NCI-H774 (cell line): ENCODE measurements at regions not wholly inside any gene's neighbourhood (a gene's known extent, or its start where the extent isn't known, plus 50 kb on each side); places are given as distances from the start of the nearest gene placed in this dataset.

ENCODE experiments used
- DNase-seq: peaks from one replicate; lab custom pipeline; 2025; lab: John Stamatoyannopoulos, UW

DNA sequence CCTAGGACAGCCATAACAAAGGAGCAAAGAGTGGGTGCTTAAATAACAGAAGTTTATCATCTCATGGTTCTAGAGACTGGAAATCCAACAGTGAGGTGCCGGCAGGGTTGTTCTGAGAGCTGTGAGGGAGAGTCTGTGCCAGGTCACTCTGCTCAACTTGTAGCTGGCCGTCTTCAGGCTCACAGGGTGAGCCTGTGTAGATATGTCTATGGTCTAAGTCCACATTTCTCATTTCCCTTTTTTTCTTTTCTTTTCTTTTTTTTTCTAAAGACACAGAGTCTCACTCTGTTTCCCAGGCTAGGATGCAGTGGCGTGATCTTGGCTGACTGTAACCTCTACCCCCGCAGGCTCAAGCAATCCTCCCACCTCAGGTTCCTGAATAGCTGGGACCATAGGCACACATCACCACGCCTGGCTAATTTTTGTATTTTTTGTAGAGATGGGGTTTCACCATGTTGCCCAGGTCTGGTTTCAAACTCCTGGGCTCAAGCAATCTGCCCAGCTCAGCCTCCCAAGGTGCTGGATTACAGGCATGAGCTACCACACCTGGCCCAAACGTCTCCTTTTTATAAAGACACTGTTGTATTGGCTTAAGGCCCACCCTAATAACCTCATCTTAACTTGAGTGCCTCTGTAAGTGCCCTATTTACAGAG is 142.2 kb downstream of the SP3 start:
- DNase-seq, result no peak

GRCh38 chr2:173823543-173823939 is 141.6 kb downstream of the SP3 start:
- DNase-seq, result no peak

GRCh38 chr2:173828189-173829142 is 136.7 kb downstream of the SP3 start:
- no peak for DNase-seq

DNA sequence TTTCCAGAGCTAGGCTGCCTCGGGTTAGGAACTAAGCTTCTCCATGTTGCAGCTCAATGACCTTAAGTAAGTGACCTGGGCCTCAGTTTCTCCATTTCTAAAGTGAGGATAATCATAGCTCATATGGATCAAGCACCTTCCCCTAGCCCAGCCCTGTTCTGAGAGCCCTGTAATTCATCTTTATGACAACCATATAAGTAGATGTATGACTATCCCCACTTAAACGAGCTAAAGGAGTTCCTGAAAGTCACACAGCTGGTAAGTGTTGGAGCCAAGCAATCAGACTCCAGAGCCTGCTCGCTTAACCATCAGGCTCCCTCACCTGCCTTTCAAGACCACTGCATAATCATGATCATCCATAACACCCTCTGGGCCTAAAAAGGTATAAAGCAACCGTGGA is 135.4 kb downstream of the SP3 start:
- no peak for DNase-seq

- no peak for DNase-seq
These were observed 135.0 kb downstream of the SP3 start for GRCh38 chr2:173830170-173830569.

DNA sequence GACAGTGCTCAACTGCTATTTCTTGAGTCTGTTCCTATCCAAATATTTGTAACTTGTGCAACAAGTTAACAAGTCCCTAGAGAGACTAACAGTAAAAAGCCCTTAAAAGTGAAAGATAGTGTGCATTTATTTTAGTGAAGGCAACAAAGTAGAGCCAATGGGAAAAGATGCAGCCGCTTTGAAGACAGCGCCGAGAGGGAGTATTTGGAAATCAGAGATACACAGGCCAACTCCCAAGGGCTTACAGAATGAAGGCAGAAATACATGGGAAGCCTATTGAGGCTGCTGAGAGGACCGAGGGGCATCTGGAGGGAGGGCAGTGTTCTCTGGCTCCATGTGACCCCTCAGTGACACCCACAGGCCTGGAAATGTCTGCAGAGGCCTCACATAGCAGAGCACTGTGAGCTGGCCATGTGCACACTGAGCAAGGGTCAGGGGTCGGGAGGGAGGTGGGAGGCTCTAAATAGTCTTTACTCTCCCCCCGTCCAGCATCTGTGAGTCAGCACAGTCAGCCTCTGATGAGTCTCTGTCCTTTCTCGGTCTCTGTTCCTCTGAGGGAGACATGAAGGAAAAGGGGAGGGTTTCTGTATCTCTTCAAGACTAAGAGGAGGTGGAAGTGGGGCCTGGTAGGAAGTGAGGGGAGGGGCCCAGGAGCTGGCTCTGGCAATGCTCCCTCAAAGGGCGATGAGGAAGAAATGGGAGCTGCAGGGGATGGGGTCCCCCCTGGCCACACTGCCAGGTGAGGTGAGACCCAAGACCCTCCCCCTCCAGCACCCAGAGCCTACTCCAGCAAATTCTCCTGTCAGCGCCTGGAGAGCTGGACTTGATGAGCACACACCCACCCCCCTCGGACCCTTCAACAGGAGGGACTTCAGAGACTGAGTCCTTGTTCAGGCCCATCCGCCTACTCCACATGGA is 133.6 kb downstream of the SP3 start:
- no peak for DNase-seq

- DNase-seq, result no peak
These were observed 131.0 kb downstream of the SP3 start for GRCh38 chr2:173834141-173834540.

DNA sequence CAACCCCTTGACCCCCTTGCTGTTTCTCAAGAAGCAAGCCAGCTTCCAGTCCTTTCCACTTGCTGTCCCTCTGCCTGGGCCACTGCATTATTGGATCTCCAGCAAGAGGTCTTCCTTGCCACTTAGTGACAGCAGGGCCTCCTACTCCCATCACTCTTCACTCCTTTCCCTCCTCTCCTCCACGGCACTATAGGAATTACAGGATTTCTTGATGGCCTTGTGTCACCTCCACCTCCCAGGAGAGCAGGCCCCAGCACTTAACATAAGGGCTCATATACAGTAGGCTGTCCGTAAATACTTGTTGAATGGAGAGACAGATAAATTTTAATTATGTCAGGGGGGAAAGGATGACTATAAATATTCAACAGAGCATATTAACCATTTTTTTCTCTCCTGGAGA is 129.4 kb downstream of the SP3 start:
- no peak for DNase-seq

- DNase-seq, result no peak
These were observed 124.1 kb downstream of the SP3 start for GRCh38 chr2:173841110-173841509.

- DNase-seq, result no peak
These were observed 121.6 kb downstream of the SP3 start for GRCh38 chr2:173843526-173843925.

GRCh38 chr2:173851141-173851641 is 114.0 kb downstream of the SP3 start:
- DNase-seq, result no peak

GRCh38 chr2:173854141-173854540 is 111.0 kb downstream of the SP3 start:
- DNase-seq, result no peak

GRCh38 chr2:173854840-173855239 is 110.3 kb downstream of the SP3 start:
- peak; percentile 20 for DNase-seq

DNA sequence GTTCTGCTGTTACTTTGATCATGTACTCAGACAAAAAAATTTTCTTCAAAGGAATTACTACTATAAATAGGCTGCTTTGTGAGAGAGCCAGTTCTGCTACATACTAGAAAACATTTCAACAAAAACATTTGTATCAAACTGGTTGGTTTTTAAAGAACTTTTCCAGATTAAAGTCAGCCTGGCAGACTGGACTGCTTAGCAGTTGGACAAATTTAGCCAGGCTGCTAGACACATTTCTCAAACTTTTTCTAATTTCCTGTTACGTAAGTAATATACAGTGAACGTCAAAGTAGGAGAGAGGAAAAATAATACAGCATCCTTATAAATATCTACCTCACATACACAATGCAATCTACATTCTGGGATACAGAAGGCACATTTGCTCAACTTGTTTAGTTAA is 109.5 kb downstream of the SP3 start:
- no peak for DNase-seq
